Endodermal cell (in vitro differentiated cells): ENCODE measurements at regions not wholly inside any gene's neighbourhood (a gene's known extent, or its start where the extent isn't known, plus 50 kb on each side); places are given as distances from the start of the nearest gene placed in this dataset.

ENCODE experiments used
- DNase-seq: peaks from one replicate; pipeline ENCODE4 v3.0.0-alpha.2; 2017
- H3K27ac ChIP-seq: 2 replicates; pipeline ENCODE4 v1.5.1; 2013; ENCODE audit warnings: mild to moderate bottlenecking, low read depth, low read length, moderate library complexity
- H3K27me3 ChIP-seq: 2 replicates; pipeline ENCODE4 v1.6.1; 2013; ENCODE audit warnings: mild to moderate bottlenecking, low read length, moderate library complexity; ENCODE audit not compliant: insufficient read depth, control insufficient read depth, poor library complexity, severe bottlenecking
- H3K36me3 ChIP-seq: 2 replicates; pipeline ENCODE4 v1.7.0; 2013; ENCODE audit warnings: mild to moderate bottlenecking, low read length, moderate library complexity; ENCODE audit not compliant: control insufficient read depth, insufficient read depth
- H3K4me1 ChIP-seq: one replicate; pipeline ENCODE4 v1.7.0; 2013; ENCODE audit warnings: low read length; ENCODE audit not compliant: control insufficient read depth, insufficient read depth
- H3K4me3 ChIP-seq: 2 replicates; pipeline ENCODE4 v1.5.1; 2013; ENCODE audit warnings: mild to moderate bottlenecking, low read length, moderate library complexity
- H3K9ac ChIP-seq: 2 replicates; pipeline ENCODE4 v1.6.1; 2013; ENCODE audit warnings: mild to moderate bottlenecking, low read length, moderate library complexity; ENCODE audit not compliant: poor library complexity, severe bottlenecking; ENCODE audit errors: extremely low read depth
- H3K9me3 ChIP-seq: 2 replicates; pipeline ENCODE4 v1.6.1; 2013; ENCODE audit warnings: mild to moderate bottlenecking, low read length, moderate library complexity; ENCODE audit not compliant: control insufficient read depth
- H3K27ac Mint-ChIP-seq: 2 replicates; pipeline ENCODE4 v1.8.0; 2020; ENCODE audit warnings: mixed read lengths
- H3K27me3 Mint-ChIP-seq: 2 replicates; pipeline ENCODE4 v1.8.0; 2021; ENCODE audit warnings: mild to moderate bottlenecking, mixed read lengths; ENCODE audit not compliant: insufficient read depth
- H3K36me3 Mint-ChIP-seq: 2 replicates; pipeline ENCODE4 v1.8.0; 2020; ENCODE audit warnings: low read depth, mixed read lengths
- H3K4me1 Mint-ChIP-seq: 2 replicates; pipeline ENCODE4 v1.8.0; 2020; ENCODE audit warnings: mixed read lengths
- H3K4me3 Mint-ChIP-seq: 2 replicates; pipeline ENCODE4 v1.8.0; 2020; ENCODE audit warnings: mild to moderate bottlenecking, moderate library complexity, mixed read lengths
- H3K9me3 Mint-ChIP-seq: 2 replicates; pipeline ENCODE4 v1.8.0; 2020; ENCODE audit warnings: mild to moderate bottlenecking, mixed read lengths
- CTCF ChIP-seq: fragments of 200-600 bp; sonication (generic); conservative IDR thresholded peaks from 2 replicates; pipeline ENCODE4 v1.5.0; 2021; ENCODE audit warnings: antibody characterized with exemption, mild to moderate bottlenecking
- WGBS, 2 experiments: methylation state at CpG; one replicate each; pipeline versions ENCODE4 v1.1.5 to v1.1.7; 2013; ENCODE audit warnings: missing lambda C conversion rate in 2 of 2, mixed read lengths in 1 of 2; ENCODE audit not compliant: insufficient coverage in 1 of 2, insufficient read length in 1 of 2; 5-methylcytosine and 5-hydroxymethylcytosine counted together

- H3K27ac Mint-ChIP-seq, result no peak overlapping the region
- no peaks in the 10 kb centered on the region for H3K9me3 ChIP-seq
- no peaks in the 10 kb centered on the region for H3K9me3 Mint-ChIP-seq
- no peaks in the 10 kb centered on the region for H3K36me3 ChIP-seq
- no peak for TF ChIP-seq CTCF
- peaks cover 17% of the 10 kb centered on the region for H3K4me1 Mint-ChIP-seq
- no peaks in the 10 kb centered on the region for H3K27me3 ChIP-seq
- H3K4me1 ChIP-seq, result peaks cover 5% of the 10 kb centered on the region
- 67 to 87% methylated on average over 1 to 2 of the region's 2 CpGs for WGBS, 2 experiments
- no peak overlapping the region for H3K4me3 ChIP-seq
- DNase-seq, result no peak
- no peak overlapping the region for H3K9ac ChIP-seq
- no peak overlapping the region for H3K4me3 Mint-ChIP-seq
- no peak overlapping the region for H3K27ac ChIP-seq
- H3K27me3 Mint-ChIP-seq, result no peaks in the 10 kb centered on the region
- H3K36me3 Mint-ChIP-seq, result no peaks in the 10 kb centered on the region
Observed at GRCh38 chr3:177300842-177301241, 103.6 kb upstream of the TBL1XR1 start.

- Mint-ChIP-seq H3K27me3 (no peaks in the 10 kb centered on the region), H3K4me1 (no peaks in the 10 kb centered on the region), H3K9me3 (peaks cover 19% of the 10 kb centered on the region), H3K36me3 (peaks cover 4% of the 10 kb centered on the region), H3K4me3 (no peak overlapping the region), H3K27ac (no peak overlapping the region)
- Histone ChIP-seq H3K9me3 (peaks cover 19% of the 10 kb centered on the region), H3K4me1 (no peaks in the 10 kb centered on the region), H3K9ac (no peak overlapping the region), H3K27me3 (no peaks in the 10 kb centered on the region), H3K4me3 (no peak overlapping the region), H3K36me3 (no peaks in the 10 kb centered on the region), H3K27ac (no peak overlapping the region)
- WGBS, 2 experiments, result 100% methylated on average over 1 of the region's 2 CpGs; no CpG with 5 or more reads in 1 of the 2 experiments
- DNase-seq, result no peak
- no peak for TF ChIP-seq CTCF
Observed at GRCh38 chr3:177306252-177306651, 109.0 kb upstream of the TBL1XR1 start.

GRCh38 chr3:177307391-177307790 is 110.1 kb upstream of the TBL1XR1 start:
- Mint-ChIP-seq H3K4me1 (no peaks in the 10 kb centered on the region), H3K4me3 (no peak overlapping the region), H3K9me3 (peaks cover 22% of the 10 kb centered on the region), H3K36me3 (peaks cover 4% of the 10 kb centered on the region), H3K27me3 (no peaks in the 10 kb centered on the region), H3K27ac (no peak overlapping the region)
- no peaks in the 10 kb centered on the region for H3K36me3 ChIP-seq
- no peak for TF ChIP-seq CTCF
- H3K27ac ChIP-seq, result no peak overlapping the region
- H3K27me3 ChIP-seq, result no peaks in the 10 kb centered on the region
- peaks cover 19% of the 10 kb centered on the region for H3K9me3 ChIP-seq
- H3K4me3 ChIP-seq, result no peak overlapping the region
- no peak for DNase-seq
- 98 to 100% methylated on average over 1 to 3 of the region's 4 CpGs for WGBS, 2 experiments
- H3K4me1 ChIP-seq, result no peaks in the 10 kb centered on the region
- H3K9ac ChIP-seq, result no peak overlapping the region
